IMR-90 (cell line): ENCODE measurements at regions not wholly inside any gene's neighbourhood (a gene's known extent, or its start where the extent isn't known, plus 50 kb on each side); places are given as distances from the start of the nearest gene placed in this dataset.

Experiments used
- MAFK ChIP-seq: IDR thresholded peaks from 2 replicates; pipeline ENCODE4 v1.6.1; 2012; ENCODE audit warnings: low read depth, low read length, improper control_type of control experiment
- MAZ ChIP-seq: IDR thresholded peaks from 2 replicates; pipeline ENCODE4 v1.6.1; 2012; ENCODE audit warnings: low read depth, mild to moderate bottlenecking, low read length, improper control_type of control experiment, moderate library complexity, borderline replicate concordance
- MXI1 ChIP-seq: IDR thresholded peaks from 2 replicates; pipeline ENCODE4 v1.6.1; 2012; ENCODE audit warnings: low read depth, mild to moderate bottlenecking, low read length, moderate library complexity, borderline replicate concordance
- POLR2A ChIP-seq: IDR thresholded peaks from 2 replicates; pipeline ENCODE4 v1.6.1; 2012; ENCODE audit warnings: mild to moderate bottlenecking, low read depth, low read length
- RAD21 ChIP-seq: IDR thresholded peaks from 2 replicates; pipeline ENCODE4 v1.6.1; 2012; ENCODE audit warnings: low read length, improper control_type of control experiment
- RCOR1 ChIP-seq: IDR thresholded peaks from 2 replicates; pipeline ENCODE4 v1.6.1; 2012; ENCODE audit warnings: mild to moderate bottlenecking, low read length, improper control_type of control experiment; ENCODE audit not compliant: insufficient replicate concordance
- RFX5 ChIP-seq: IDR thresholded peaks from 2 replicates; pipeline ENCODE4 v1.8.0; 2012; ENCODE audit warnings: low read depth, mild to moderate bottlenecking, low read length, moderate library complexity
- USF2 ChIP-seq: fragments of 150-350 bp; IDR thresholded peaks from 2 replicates; pipeline ENCODE4 v1.6.1; 2017; ENCODE audit warnings: mild to moderate bottlenecking, antibody characterized with exemption, low read length, low read depth
- TF ChIP-seq, protein P1 (sequence below): conservative IDR thresholded peaks from 2 replicates; pipeline ENCODE4 v1.5.1; 2012; ENCODE audit warnings: mild to moderate bottlenecking, low read depth, low read length, improper control_type of control experiment
- TF ChIP-seq, protein P2 (sequence below): fragments of 150-350 bp; IDR thresholded peaks from 2 replicates; pipeline ENCODE4 v1.6.1; 2016; ENCODE audit warnings: low read depth, mild to moderate bottlenecking, low read length, moderate library complexity, borderline replicate concordance

DNA sequence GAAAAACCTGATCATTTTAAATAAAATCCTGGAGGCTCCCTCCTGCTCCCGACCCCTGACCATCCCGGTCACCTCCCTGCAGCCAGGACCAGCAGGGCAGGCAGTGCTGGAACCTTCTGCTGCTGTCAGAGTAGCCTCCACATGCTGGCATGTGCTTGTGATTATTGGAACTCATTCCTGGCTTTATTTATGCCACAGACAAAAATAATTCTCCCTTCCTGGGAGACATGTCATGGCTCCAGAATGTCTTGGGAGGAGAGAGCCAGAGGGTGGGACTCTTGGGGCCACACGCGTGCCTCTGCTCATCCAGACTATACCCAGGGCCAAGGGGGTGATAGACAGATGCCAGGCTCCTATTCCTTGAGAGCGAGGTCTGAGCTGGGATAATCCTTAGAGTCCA is 183.6 kb upstream of the RAB4A start:
- TF ChIP-seq, protein P1, sequence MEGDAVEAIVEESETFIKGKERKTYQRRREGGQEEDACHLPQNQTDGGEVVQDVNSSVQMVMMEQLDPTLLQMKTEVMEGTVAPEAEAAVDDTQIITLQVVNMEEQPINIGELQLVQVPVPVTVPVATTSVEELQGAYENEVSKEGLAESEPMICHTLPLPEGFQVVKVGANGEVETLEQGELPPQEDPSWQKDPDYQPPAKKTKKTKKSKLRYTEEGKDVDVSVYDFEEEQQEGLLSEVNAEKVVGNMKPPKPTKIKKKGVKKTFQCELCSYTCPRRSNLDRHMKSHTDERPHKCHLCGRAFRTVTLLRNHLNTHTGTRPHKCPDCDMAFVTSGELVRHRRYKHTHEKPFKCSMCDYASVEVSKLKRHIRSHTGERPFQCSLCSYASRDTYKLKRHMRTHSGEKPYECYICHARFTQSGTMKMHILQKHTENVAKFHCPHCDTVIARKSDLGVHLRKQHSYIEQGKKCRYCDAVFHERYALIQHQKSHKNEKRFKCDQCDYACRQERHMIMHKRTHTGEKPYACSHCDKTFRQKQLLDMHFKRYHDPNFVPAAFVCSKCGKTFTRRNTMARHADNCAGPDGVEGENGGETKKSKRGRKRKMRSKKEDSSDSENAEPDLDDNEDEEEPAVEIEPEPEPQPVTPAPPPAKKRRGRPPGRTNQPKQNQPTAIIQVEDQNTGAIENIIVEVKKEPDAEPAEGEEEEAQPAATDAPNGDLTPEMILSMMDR: no peak
- TF ChIP-seq POLR2A (no peak), RCOR1 (no peak), MXI1 (no peak), RAD21 (no peak), MAFK (no peak), USF2 (no peak), MAZ (no peak), RFX5 (no peak)
- TF ChIP-seq, protein P2, sequence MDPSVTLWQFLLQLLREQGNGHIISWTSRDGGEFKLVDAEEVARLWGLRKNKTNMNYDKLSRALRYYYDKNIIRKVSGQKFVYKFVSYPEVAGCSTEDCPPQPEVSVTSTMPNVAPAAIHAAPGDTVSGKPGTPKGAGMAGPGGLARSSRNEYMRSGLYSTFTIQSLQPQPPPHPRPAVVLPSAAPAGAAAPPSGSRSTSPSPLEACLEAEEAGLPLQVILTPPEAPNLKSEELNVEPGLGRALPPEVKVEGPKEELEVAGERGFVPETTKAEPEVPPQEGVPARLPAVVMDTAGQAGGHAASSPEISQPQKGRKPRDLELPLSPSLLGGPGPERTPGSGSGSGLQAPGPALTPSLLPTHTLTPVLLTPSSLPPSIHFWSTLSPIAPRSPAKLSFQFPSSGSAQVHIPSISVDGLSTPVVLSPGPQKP: no peak
